ENCODE measurements at regions not wholly inside any gene's neighbourhood (a gene's known extent, or its start where the extent isn't known, plus 50 kb on each side); places are given as distances from the start of the nearest gene placed in this dataset.

DNA sequence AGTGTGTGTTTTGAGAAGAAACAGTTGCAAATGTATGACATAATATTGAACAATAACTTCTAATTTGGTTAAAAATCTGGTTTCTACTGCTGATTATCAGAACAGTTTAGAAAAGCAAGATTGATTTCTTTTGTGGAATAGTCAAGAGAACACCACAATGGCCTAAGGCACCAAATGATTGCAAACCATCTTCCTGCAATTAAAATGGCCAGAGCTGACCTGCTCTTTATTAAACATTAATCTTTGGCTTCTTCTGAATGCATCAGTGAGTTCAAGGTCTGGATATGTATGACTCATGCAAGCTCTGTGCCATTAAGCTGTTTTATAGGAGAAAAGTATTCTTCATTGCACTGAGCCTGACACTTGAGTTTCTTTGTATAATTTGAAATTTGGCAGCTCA lies 107.8 kb upstream of the PDHA2 start:
- Mint-ChIP-seq H3K36me3 (no peaks in the 10 kb centered on the region), H3K9me3 (peaks cover 0 to 3% of the 10 kb centered on the region in 2 donors), H3K27ac (no peak overlapping the region), H3K4me1 (no peaks in the 10 kb centered on the region), H3K27me3 (ENCODE audit: low read depth in 2 of 2) (no peaks in the 10 kb centered on the region), H3K4me3 (no peak overlapping the region)
- intact Hi-C loops (cut with micrococcal nuclease): no loop called here
- Histone ChIP-seq H3K4me3 (ENCODE audit: low read length) (no peak overlapping the region), H3K36me3 (ENCODE audit: control insufficient read depth, insufficient read depth, low read length) (no peaks in the 10 kb centered on the region), H3K27ac (ENCODE audit: low read length) (no peak overlapping the region), H3K9me3 (ENCODE audit: control insufficient read depth, insufficient read depth, low read length) (no peaks in the 10 kb centered on the region), H3K4me1 (ENCODE audit: control insufficient read depth, insufficient read depth, low read length) (no peaks in the 10 kb centered on the region), H3K27me3 (ENCODE audit: control insufficient read depth, insufficient read depth, low read length) (no peaks in the 10 kb centered on the region)
- DNase-seq (no peak), ATAC-seq (no peak)
- TF ChIP-seq, protein P1, sequence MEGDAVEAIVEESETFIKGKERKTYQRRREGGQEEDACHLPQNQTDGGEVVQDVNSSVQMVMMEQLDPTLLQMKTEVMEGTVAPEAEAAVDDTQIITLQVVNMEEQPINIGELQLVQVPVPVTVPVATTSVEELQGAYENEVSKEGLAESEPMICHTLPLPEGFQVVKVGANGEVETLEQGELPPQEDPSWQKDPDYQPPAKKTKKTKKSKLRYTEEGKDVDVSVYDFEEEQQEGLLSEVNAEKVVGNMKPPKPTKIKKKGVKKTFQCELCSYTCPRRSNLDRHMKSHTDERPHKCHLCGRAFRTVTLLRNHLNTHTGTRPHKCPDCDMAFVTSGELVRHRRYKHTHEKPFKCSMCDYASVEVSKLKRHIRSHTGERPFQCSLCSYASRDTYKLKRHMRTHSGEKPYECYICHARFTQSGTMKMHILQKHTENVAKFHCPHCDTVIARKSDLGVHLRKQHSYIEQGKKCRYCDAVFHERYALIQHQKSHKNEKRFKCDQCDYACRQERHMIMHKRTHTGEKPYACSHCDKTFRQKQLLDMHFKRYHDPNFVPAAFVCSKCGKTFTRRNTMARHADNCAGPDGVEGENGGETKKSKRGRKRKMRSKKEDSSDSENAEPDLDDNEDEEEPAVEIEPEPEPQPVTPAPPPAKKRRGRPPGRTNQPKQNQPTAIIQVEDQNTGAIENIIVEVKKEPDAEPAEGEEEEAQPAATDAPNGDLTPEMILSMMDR (IDR thresholded peaks at IDR 0.05): no peak

DNA sequence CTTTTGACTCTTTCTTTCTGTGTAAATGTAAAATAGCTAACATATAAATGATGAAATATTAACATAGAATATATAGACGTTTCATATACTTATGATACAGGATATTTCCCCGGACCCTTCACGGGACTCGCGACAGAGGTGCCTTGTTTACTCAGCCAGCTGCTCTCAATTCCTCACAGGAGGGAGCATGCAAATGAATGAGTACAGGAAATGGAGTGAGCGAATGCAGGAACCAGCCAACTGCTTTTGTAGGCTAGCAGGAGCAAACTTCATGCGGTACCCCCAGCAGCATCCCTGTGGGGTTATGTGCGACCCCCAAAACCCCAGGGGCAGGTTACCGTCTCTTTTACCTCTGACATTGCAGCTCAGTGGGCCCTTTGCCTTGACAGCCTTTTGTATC lies 110.3 kb upstream of the PDHA2 start:
- Mint-ChIP-seq H3K27ac (no peak overlapping the region), H3K4me1 (no peaks in the 10 kb centered on the region), H3K4me3 (no peak overlapping the region), H3K27me3 (ENCODE audit: low read depth in 2 of 2) (no peaks in the 10 kb centered on the region), H3K36me3 (no peaks in the 10 kb centered on the region), H3K9me3 (peaks cover 0 to 2% of the 10 kb centered on the region in 2 donors)
- TF ChIP-seq, protein P1 (IDR thresholded peaks at IDR 0.05): no peak
- no peaks in the 10 kb centered on the region for H3K4me1 ChIP-seq (ENCODE audit: control insufficient read depth, insufficient read depth, low read length)
- 78% methylated on average over 8 of the region's 9 CpGs for WGBS (ENCODE audit: insufficient coverage)
- H3K27ac ChIP-seq (ENCODE audit: low read length): no peak overlapping the region
- ATAC-seq (no peak), DNase-seq (no peak)
- H3K27me3 ChIP-seq (ENCODE audit: control insufficient read depth, insufficient read depth, low read length): no peaks in the 10 kb centered on the region
- H3K4me3 ChIP-seq (ENCODE audit: low read length): no peak overlapping the region
- intact Hi-C loops (cut with micrococcal nuclease): no loop called here
- H3K36me3 ChIP-seq (ENCODE audit: control insufficient read depth, insufficient read depth, low read length): no peaks in the 10 kb centered on the region
- H3K9me3 ChIP-seq (ENCODE audit: control insufficient read depth, insufficient read depth, low read length): no peaks in the 10 kb centered on the region

DNA sequence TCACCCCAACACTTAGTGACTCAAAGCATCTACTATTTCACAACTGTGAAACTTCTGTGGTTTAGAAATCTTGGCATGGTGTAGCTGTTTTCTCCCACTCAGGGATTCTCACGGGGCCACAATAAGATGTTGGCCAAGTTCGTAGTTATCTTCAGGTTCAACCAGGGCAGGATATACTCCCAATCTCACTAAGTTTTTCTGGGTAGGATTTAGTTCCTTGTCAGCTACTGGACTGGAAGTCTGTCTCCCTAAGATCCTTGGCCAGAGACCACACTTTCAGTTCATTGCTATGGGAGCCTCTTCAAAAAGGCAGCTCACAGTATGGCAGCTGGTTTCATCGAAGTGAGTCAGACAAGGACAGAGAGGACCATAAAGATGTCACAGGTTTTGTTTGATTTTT lies 111.7 kb upstream of the PDHA2 start:
- no peaks in the 10 kb centered on the region for H3K4me1 Mint-ChIP-seq
- Histone ChIP-seq H3K4me3 (ENCODE audit: low read length) (no peak overlapping the region), H3K27me3 (ENCODE audit: control insufficient read depth, insufficient read depth, low read length) (no peaks in the 10 kb centered on the region), H3K9me3 (ENCODE audit: control insufficient read depth, insufficient read depth, low read length) (no peaks in the 10 kb centered on the region), H3K27ac (ENCODE audit: low read length) (no peak overlapping the region), H3K4me1 (ENCODE audit: control insufficient read depth, insufficient read depth, low read length) (no peaks in the 10 kb centered on the region), H3K36me3 (ENCODE audit: control insufficient read depth, insufficient read depth, low read length) (no peaks in the 10 kb centered on the region)
- H3K4me3 Mint-ChIP-seq: no peak overlapping the region
- peaks cover 2% of the 10 kb centered on the region in 2 donors for H3K9me3 Mint-ChIP-seq
- intact Hi-C loops (cut with micrococcal nuclease): no loop called here
- WGBS (ENCODE audit: insufficient coverage): 84% methylated on average over 3 of the region's 3 CpGs
- H3K36me3 Mint-ChIP-seq: peaks cover 5% of the 10 kb centered on the region
- no peak for ATAC-seq
- TF ChIP-seq, protein P1 (IDR thresholded peaks at IDR 0.05): no peak
- H3K27me3 Mint-ChIP-seq (ENCODE audit: low read depth in 2 of 2): no peaks in the 10 kb centered on the region
- DNase-seq: no peak
- H3K27ac Mint-ChIP-seq: no peak overlapping the region

DNA sequence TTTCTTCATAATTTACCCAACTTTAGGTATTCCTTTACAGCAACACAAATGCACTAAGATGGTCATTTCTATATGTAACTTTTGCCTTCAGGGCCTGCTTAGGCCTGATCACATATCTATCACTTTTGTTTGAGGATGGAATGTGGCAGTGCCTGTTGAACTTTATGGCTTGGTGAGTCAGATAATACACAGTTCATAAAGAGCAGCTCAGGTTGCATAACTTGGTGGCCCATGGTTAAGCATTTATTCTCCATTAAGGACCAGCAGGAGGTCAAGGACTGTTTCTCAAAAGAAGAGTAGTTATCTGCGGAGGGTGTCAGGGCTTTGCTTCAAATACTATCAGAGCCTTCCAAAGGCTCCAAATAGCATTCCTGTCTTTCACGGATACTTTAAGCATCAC lies 124.1 kb upstream of the PDHA2 start:
- intact Hi-C loops (cut with micrococcal nuclease): no loop called here
- TF ChIP-seq, protein P1 (IDR thresholded peaks at IDR 0.05): no peak
- Histone ChIP-seq H3K4me1 (ENCODE audit: control insufficient read depth, insufficient read depth, low read length) (no peaks in the 10 kb centered on the region), H3K4me3 (ENCODE audit: low read length) (no peak overlapping the region), H3K27ac (ENCODE audit: low read length) (no peak overlapping the region), H3K36me3 (ENCODE audit: control insufficient read depth, insufficient read depth, low read length) (no peaks in the 10 kb centered on the region), H3K9me3 (ENCODE audit: control insufficient read depth, insufficient read depth, low read length) (no peaks in the 10 kb centered on the region), H3K27me3 (ENCODE audit: control insufficient read depth, insufficient read depth, low read length) (no peaks in the 10 kb centered on the region)
- Mint-ChIP-seq H3K36me3 (no peaks in the 10 kb centered on the region), H3K27ac (no peak overlapping the region), H3K4me1 (no peaks in the 10 kb centered on the region), H3K9me3 (peaks cover 4 to 19% of the 10 kb centered on the region in 2 donors), H3K27me3 (ENCODE audit: low read depth in 2 of 2) (no peaks in the 10 kb centered on the region), H3K4me3 (no peak overlapping the region)
- no peak for DNase-seq
- ATAC-seq: no peak
- WGBS (ENCODE audit: insufficient coverage): 97% methylated on average over 2 of the region's 2 CpGs

All from natural killer cell (primary cell).